GM06990 (cell line): ENCODE measurements at regions not wholly inside any gene's neighbourhood (a gene's known extent, or its start where the extent isn't known, plus 50 kb on each side); places are given as distances from the start of the nearest gene placed in this dataset.

Source experiments
- DNase-seq: peaks from one replicate; pipeline ENCODE4 v3.0.0-alpha.2; 2011; ENCODE audit not compliant: insufficient read length; ENCODE audit errors: extremely low read depth
- H3K27me3 ChIP-seq: replicated peaks from 2 replicates; pipeline ENCODE4 v1.6.0; 2011; ENCODE audit warnings: low read length; ENCODE audit not compliant: control insufficient read depth, insufficient read depth
- H3K36me3 ChIP-seq: 2 replicates; pipeline ENCODE4 v1.5.1; 2011; ENCODE audit warnings: low read length; ENCODE audit not compliant: control insufficient read depth, insufficient read depth
- H3K4me3 ChIP-seq: replicated peaks from 2 replicates; pipeline ENCODE4 v1.5.1; 2011; ENCODE audit warnings: low read depth, mild to moderate bottlenecking, control low read depth, low read length
- CTCF ChIP-seq: IDR thresholded peaks from 2 replicates; pipeline ENCODE4 v1.5.1; 2011; ENCODE audit warnings: low read length, control low read depth, mild to moderate bottlenecking, inconsistent platforms; ENCODE audit not compliant: insufficient read depth, poor library complexity, severe bottlenecking

- no peaks in the 10 kb centered on the region for H3K27me3 ChIP-seq
- H3K4me3 ChIP-seq = no peak overlapping the region
- H3K36me3 ChIP-seq = no peaks in the 10 kb centered on the region
- no peak for TF ChIP-seq CTCF
- no peak for DNase-seq
Observed at GRCh38 chr2:6694555-6694954, 171.2 kb downstream of the CMPK2 start.

- no peak overlapping the region for H3K4me3 ChIP-seq
- no peak for TF ChIP-seq CTCF
- no peak for DNase-seq
- no peaks in the 10 kb centered on the region for H3K27me3 ChIP-seq
- H3K36me3 ChIP-seq = no peaks in the 10 kb centered on the region
Observed at GRCh38 chr2:6700335-6700734, 165.4 kb downstream of the CMPK2 start.

- no peak for DNase-seq
- H3K27me3 ChIP-seq = no peaks in the 10 kb centered on the region
- no peak overlapping the region for H3K4me3 ChIP-seq
- TF ChIP-seq CTCF = no peak
- H3K36me3 ChIP-seq = no peaks in the 10 kb centered on the region
Observed at GRCh38 chr2:6704077-6704476, 161.6 kb downstream of the CMPK2 start.

- TF ChIP-seq CTCF = no peak
- H3K27me3 ChIP-seq = no peaks in the 10 kb centered on the region
- H3K4me3 ChIP-seq = no peak overlapping the region
- H3K36me3 ChIP-seq = no peaks in the 10 kb centered on the region
- no peak for DNase-seq
Observed at GRCh38 chr2:6721395-6721794, 144.3 kb downstream of the CMPK2 start.

GRCh38 chr2:6722574-6722973 lies 143.1 kb downstream of the CMPK2 start:
- H3K4me3 ChIP-seq = no peak overlapping the region
- DNase-seq = no peak
- H3K27me3 ChIP-seq = no peaks in the 10 kb centered on the region
- no peaks in the 10 kb centered on the region for H3K36me3 ChIP-seq
- TF ChIP-seq CTCF = no peak

- H3K4me3 ChIP-seq = no peak overlapping the region
- no peak for DNase-seq
- no peak for TF ChIP-seq CTCF
- no peaks in the 10 kb centered on the region for H3K36me3 ChIP-seq
- no peaks in the 10 kb centered on the region for H3K27me3 ChIP-seq
Observed at GRCh38 chr2:6723865-6724604, 141.7 kb downstream of the CMPK2 start.
